Transverse colon (tissue), 4 donors: ENCODE measurements at regions not wholly inside any gene's neighbourhood (a gene's known extent, or its start where the extent isn't known, plus 50 kb on each side); places are given as distances from the start of the nearest gene placed in this dataset.

ENCODE experiments used
- DNase-seq: peaks from one replicate; pipeline ENCODE4 v3.0.0-alpha.2; 2019
- H3K27ac ChIP-seq, 4 donors: fragments of 200-600 bp; sonication (generic); 2 replicates each; pipeline ENCODE4 v1.5.1; 2016 to 2018; ENCODE audit warnings: inconsistent platforms in 4 of 4
- H3K27me3 ChIP-seq: fragments of 200-600 bp; sonication (generic); 2 replicates; pipeline ENCODE4 v1.5.1; 2017; ENCODE audit warnings: inconsistent platforms
- H3K36me3 ChIP-seq, 4 donors: fragments of 200-600 bp; sonication (generic); 2 replicates each; pipeline ENCODE4 v1.5.1; 2017 to 2019; ENCODE audit warnings: inconsistent platforms in 4 of 4
- H3K4me1 ChIP-seq, 4 donors: fragments of 200-600 bp; sonication (generic); 2 replicates each; pipeline ENCODE4 v1.5.1; 2017 to 2020; ENCODE audit warnings: inconsistent platforms in 4 of 4
- H3K4me3 ChIP-seq, 4 donors: fragments of 200-600 bp; sonication (generic); 1 replicate in 1 of 4; 2 replicates in 3 of 4; pipeline versions ENCODE4 v1.5.1 to v1.6.1; 2017 to 2019; ENCODE audit warnings: inconsistent platforms in 4 of 4
- H3K9me3 ChIP-seq, 2 donors: fragments of 200-600 bp; sonication (generic); 2 replicates each; pipeline ENCODE4 v1.5.1; 2017 to 2019; ENCODE audit warnings: inconsistent platforms in 2 of 2
- CTCF ChIP-seq, 5 experiments: fragments of 200-600 bp in 3 of 5; fragments of 450-650 bp in 2 of 5; sonication (generic) in 3 of 5; IDR thresholded peaks; 1 replicate in 2 of 5; 2 replicates in 3 of 5; pipeline ENCODE4 v1.5.1; 2016 to 2017; ENCODE audit warnings: antibody characterized with exemption in 5 of 5, inconsistent platforms in 3 of 5, mild to moderate bottlenecking in 2 of 5, moderate library complexity in 1 of 5
- EP300 ChIP-seq: sonication (generic); formaldehyde crosslinking; IDR thresholded peaks from one replicate; pipeline ENCODE4 v1.6.1; 2017; ENCODE audit warnings: antibody characterized with exemption, low read depth
- POLR2A ChIP-seq: fragments of 450-650 bp; IDR thresholded peaks from one replicate; pipeline ENCODE4 v1.6.1; 2016; ENCODE audit warnings: antibody characterized with exemption, mild to moderate bottlenecking, moderate library complexity
- POLR2AphosphoS5 ChIP-seq, 3 donors: sonication (generic); formaldehyde crosslinking; IDR thresholded peaks; one replicate each; pipeline ENCODE4 v1.6.1; 2016; ENCODE audit warnings: antibody characterized with exemption in 3 of 3
- WGBS, 2 donors: methylation state at CpG; one replicate each; pipeline ENCODE4 v1.1.5; 2018; ENCODE audit warnings: low coverage in 1 of 2; 5-methylcytosine and 5-hydroxymethylcytosine counted together
- in situ Hi-C, 4 donors: fragments of 200-750 bp; cut with MboI; loops; one replicate each; pipeline versions ENCODE4 v1.15.0 to v1.15.1; 2017; ENCODE audit warnings: low sequenced_read_pairs in 3 of 4, low pct_ligation_motif_present in 1 of 4, low pct_unique_long_range_greater_than_20kb in 1 of 4
- intact Hi-C: fragments of 100-400 bp; cut with DNase I; formaldehyde crosslinking; loops from one replicate; pipeline ENCODE4 v1.15.1; 2023; ENCODE audit warnings: low total_unique reads

GRCh38 chr7:10815546-10815945 is 158.1 kb upstream of the PHF14 start:
- Histone ChIP-seq H3K4me3 (no peak overlapping the region), H3K36me3 (no peaks in the 10 kb centered on the region), H3K9me3 (no peaks in the 10 kb centered on the region), H3K27ac (no peak overlapping the region), H3K4me1 (no peaks in the 10 kb centered on the region), H3K27me3 (no peaks in the 10 kb centered on the region)
- WGBS, 2 donors = 58 to 60% methylated on average over 3 of the region's 3 CpGs
- in situ Hi-C loops = no loop called here
- no peak for DNase-seq
- no peak for TF ChIP-seq EP300
- no peak for TF ChIP-seq CTCF (IDR thresholded peaks at IDR 0.05)
- no peak for TF ChIP-seq POLR2AphosphoS5 (IDR thresholded peaks at IDR 0.05)
- no peak for TF ChIP-seq POLR2A
- intact Hi-C loops = no loop called here

GRCh38 chr7:10821156-10821555 is 152.5 kb upstream of the PHF14 start:
- H3K4me1 ChIP-seq = no peaks in the 10 kb centered on the region
- no peak overlapping the region for H3K4me3 ChIP-seq
- no peaks in the 10 kb centered on the region for H3K36me3 ChIP-seq
- H3K9me3 ChIP-seq = no peaks in the 10 kb centered on the region
- no peak for DNase-seq
- intact Hi-C loops (no loop called here), in situ Hi-C loops (no loop called here)
- TF ChIP-seq POLR2AphosphoS5 (IDR thresholded peaks at IDR 0.05) = no peak
- TF ChIP-seq CTCF (IDR thresholded peaks at IDR 0.05) = no peak
- no peak for TF ChIP-seq EP300
- no peak overlapping the region for H3K27ac ChIP-seq
- H3K27me3 ChIP-seq = no peaks in the 10 kb centered on the region
- WGBS, 2 donors = 69 to 83% methylated on average over 3 to 4 of the region's 4 CpGs

GRCh38 chr7:10824154-10824553 is 149.5 kb upstream of the PHF14 start:
- H3K27me3 ChIP-seq = no peaks in the 10 kb centered on the region

GRCh38 chr7:10838228-10838627 is 135.4 kb upstream of the PHF14 start:
- no peak for DNase-seq

More at GRCh38 chr7:10824154-10824553, 149.5 kb upstream of the PHF14 start:
- Histone ChIP-seq H3K4me3 (no peak overlapping the region), H3K27ac (no peak overlapping the region), H3K4me1 (no peaks in the 10 kb centered on the region), H3K9me3 (no peaks in the 10 kb centered on the region), H3K36me3 (no peaks in the 10 kb centered on the region)
- in situ Hi-C loops (no loop called here), intact Hi-C loops (no loop called here)
- WGBS, 2 donors = 96 to 100% methylated on average over 1 of the region's 1 CpG
- no peak for DNase-seq
- TF ChIP-seq EP300 (no peak), POLR2A (no peak), CTCF (IDR thresholded peaks at IDR 0.05) (no peak), POLR2AphosphoS5 (IDR thresholded peaks at IDR 0.05) (no peak)

More at GRCh38 chr7:10838228-10838627, 135.4 kb upstream of the PHF14 start:
- Histone ChIP-seq H3K27me3 (no peaks in the 10 kb centered on the region), H3K27ac (no peak overlapping the region), H3K4me1 (no peaks in the 10 kb centered on the region), H3K9me3 (no peaks in the 10 kb centered on the region), H3K36me3 (no peaks in the 10 kb centered on the region), H3K4me3 (no peak overlapping the region)
- 44 to 56% methylated on average over 1 of the region's 1 CpG for WGBS, 2 donors
- in situ Hi-C loops (no loop called here), intact Hi-C loops (no loop called here)
- TF ChIP-seq POLR2AphosphoS5 (IDR thresholded peaks at IDR 0.05) (no peak), EP300 (no peak), POLR2A (no peak), CTCF (IDR thresholded peaks at IDR 0.05) (no peak)
